ENCODE measurements at regions not wholly inside any gene's neighbourhood (a gene's known extent, or its start where the extent isn't known, plus 50 kb on each side); places are given as distances from the start of the nearest gene placed in this dataset.

DNA sequence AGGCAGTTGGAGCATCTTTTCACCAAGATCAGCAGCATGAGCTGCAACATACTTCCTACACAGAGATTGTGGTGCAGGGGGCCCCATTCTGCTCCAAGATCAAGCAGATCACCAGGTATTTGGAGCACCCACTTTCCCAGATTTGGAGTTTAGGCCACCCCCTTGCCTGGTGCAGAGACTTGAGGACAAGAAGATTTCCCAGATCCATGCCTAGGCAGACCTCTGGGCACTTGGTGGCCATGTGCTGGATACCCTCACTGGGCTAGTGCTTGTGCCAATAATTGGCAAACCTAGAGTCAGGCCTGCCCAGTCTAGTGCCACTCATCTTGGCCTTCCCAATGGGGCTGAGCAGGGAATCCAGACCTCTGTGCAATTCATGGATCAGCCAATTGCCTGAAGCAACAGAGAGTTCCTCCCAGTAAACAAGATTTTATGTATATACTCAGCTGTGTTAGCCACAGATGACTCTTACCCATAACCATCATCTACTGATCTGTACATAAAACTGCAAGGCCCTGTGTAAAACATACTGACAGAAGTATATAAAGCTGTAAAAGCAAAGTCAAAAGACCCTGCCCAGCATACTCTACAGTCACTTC, 228.4 kb upstream of the EMCN start:
- ATAC-seq (no peak), DNase-seq (no peak)
- H3K36me3 ChIP-seq: no peaks in the 10 kb centered on the region
- no peaks in the 10 kb centered on the region for H3K9me3 ChIP-seq
- TF ChIP-seq, protein P1, sequence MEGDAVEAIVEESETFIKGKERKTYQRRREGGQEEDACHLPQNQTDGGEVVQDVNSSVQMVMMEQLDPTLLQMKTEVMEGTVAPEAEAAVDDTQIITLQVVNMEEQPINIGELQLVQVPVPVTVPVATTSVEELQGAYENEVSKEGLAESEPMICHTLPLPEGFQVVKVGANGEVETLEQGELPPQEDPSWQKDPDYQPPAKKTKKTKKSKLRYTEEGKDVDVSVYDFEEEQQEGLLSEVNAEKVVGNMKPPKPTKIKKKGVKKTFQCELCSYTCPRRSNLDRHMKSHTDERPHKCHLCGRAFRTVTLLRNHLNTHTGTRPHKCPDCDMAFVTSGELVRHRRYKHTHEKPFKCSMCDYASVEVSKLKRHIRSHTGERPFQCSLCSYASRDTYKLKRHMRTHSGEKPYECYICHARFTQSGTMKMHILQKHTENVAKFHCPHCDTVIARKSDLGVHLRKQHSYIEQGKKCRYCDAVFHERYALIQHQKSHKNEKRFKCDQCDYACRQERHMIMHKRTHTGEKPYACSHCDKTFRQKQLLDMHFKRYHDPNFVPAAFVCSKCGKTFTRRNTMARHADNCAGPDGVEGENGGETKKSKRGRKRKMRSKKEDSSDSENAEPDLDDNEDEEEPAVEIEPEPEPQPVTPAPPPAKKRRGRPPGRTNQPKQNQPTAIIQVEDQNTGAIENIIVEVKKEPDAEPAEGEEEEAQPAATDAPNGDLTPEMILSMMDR (IDR thresholded peaks at IDR 0.05): no peak
- no peaks in the 10 kb centered on the region for H3K4me1 ChIP-seq
- intact Hi-C loops (cut with DNase I): no loop called here
- H3K27me3 ChIP-seq: no peaks in the 10 kb centered on the region
- no peak overlapping the region for H3K27ac ChIP-seq
- no peak overlapping the region for H3K4me3 ChIP-seq

DNA sequence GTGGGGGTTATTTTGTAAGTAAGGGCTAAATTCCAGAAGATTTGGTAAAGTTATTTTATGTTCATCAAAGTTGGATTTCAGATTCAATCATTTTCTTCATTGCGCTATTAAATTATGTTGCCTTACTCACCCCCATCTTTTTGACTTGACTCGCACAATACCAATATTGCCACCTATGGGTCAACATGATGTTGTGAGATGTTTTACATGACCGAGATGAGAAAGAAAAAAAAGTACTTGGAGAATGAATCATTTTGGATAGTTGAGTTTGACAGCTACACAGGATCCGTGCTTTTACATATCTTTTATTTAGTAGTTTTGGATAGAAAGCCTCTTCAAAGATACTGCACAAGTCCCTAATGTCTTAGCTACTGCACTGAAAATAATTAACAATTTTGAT, 224.2 kb upstream of the EMCN start:
- no peak overlapping the region for H3K27ac ChIP-seq
- intact Hi-C loops (cut with DNase I): no loop called here
- no peak overlapping the region for H3K4me3 ChIP-seq
- no peaks in the 10 kb centered on the region for H3K4me1 ChIP-seq
- H3K27me3 ChIP-seq: no peaks in the 10 kb centered on the region
- no peaks in the 10 kb centered on the region for H3K9me3 ChIP-seq
- H3K36me3 ChIP-seq: no peaks in the 10 kb centered on the region
- TF ChIP-seq, protein P1 (IDR thresholded peaks at IDR 0.05): peak; percentile 28
- no peak for DNase-seq
- no peak for ATAC-seq

DNA sequence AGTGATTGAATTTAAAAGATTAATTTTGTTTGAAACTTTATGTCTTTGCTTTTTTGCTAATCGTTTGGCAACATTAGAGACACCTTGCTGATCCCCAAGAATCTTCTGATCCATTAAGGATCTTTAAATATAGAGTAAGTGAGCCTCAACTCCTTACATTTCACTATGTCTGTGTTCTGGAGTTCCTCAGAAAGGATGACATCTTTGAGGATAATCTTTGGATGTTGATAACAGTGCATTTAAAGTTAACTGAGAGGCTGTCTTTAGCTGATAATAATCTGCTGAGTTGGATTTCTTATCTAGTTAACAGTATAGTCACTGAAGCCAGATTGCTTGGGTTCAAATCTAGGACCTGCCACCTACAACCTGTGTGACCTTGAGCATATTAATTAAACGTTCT, 221.6 kb upstream of the EMCN start:
- Histone ChIP-seq H3K4me3 (no peak overlapping the region), H3K4me1 (no peaks in the 10 kb centered on the region), H3K27me3 (no peaks in the 10 kb centered on the region), H3K9me3 (no peaks in the 10 kb centered on the region), H3K27ac (no peak overlapping the region), H3K36me3 (no peaks in the 10 kb centered on the region)
- ATAC-seq (no peak), DNase-seq (no peak)
- TF ChIP-seq, protein P1 (IDR thresholded peaks at IDR 0.05): no peak
- intact Hi-C loops (cut with DNase I): no loop called here

DNA sequence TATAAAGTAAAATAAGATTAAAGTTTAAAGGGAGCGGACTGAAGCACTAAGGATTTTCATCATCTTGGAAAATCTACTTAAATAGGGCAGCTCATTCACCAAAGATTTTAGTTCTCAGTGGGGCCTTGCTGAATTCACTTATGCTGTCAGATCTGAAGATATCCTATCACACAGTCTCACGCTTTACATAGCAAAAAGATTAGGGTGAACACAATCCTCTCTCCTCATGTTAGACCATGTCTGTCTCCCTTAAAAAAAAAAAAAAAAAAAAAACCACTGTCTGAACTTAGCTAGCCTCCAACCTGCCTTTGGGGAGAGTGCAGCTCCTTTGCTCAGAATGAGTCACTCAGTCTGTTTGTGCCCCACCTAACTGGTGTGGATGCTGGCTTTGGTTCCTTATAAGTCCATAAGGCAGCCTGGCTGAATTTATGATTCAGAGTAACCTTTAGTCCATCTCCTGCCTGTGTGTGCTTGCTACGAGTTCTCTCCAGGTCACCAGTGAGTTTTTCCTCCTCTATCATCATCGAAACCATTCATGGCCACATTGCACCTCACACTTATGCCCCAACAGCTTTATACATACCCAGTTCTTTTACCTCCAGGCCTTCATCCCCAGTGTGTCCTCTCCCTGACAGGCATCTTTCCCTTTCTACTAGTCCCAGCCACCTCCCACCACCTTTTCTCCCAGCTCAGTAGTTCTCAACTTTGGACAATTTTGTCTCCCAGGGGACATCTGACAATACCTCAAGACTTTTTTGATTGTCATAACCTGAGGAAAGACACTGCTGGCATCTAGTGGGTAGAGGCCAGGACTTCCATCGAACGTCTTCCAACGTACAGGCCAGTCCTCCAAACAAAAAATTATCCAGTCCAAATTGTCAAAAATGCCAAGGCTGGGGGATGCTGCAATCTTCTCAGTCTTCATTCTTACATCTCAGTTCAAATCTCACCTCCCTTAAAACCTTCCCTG, 220.7 kb upstream of the EMCN start:
- H3K27ac ChIP-seq: no peak overlapping the region
- H3K9me3 ChIP-seq: no peaks in the 10 kb centered on the region
- intact Hi-C loops (cut with DNase I): no loop called here
- no peaks in the 10 kb centered on the region for H3K36me3 ChIP-seq
- H3K4me1 ChIP-seq: no peaks in the 10 kb centered on the region
- H3K4me3 ChIP-seq: no peak overlapping the region
- TF ChIP-seq, protein P1 (IDR thresholded peaks at IDR 0.05): no peak
- H3K27me3 ChIP-seq: no peaks in the 10 kb centered on the region
- DNase-seq: no peak
- ATAC-seq: peak; percentile 28

DNA sequence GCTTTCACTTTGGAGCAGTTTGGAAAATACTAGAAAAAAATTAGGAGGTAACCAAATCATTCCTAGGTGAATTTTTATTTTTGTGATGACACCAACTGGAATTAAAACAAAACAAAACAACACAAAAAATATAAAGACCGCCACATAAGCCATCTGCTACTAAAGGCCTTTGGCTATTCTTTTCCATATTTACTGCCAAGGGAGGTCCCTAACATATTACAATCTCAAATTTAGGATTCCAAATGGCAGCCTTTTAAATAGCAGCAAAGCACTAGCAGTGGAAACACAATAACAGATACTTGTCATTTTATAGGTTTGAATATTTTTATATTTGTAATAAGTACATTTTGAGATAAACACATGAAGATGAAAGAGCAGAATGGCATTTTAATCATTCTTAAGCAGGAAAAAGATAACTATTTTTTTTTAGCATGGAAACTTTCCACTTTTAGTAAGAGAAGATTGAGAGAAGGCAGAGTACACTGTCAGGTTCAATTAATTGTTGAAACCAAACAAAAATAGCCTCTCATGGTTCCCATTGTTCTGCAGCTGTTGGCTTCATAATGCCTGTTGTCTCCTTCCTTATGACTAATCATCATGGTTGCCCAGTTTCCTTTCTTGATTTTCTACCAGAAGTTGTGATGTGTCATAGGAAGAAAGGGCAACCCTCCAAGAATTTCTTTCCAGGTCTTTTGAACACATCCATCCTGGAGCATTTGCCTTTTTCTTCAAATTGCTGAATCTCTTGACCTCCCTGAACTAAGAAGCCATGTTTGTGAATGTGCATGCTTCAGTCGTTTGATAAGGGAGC, 219.0 kb upstream of the EMCN start:
- H3K4me3 ChIP-seq: no peak overlapping the region
- H3K9me3 ChIP-seq: no peaks in the 10 kb centered on the region
- H3K36me3 ChIP-seq: no peaks in the 10 kb centered on the region
- H3K27me3 ChIP-seq: no peaks in the 10 kb centered on the region
- no peak overlapping the region for H3K27ac ChIP-seq
- ATAC-seq (no peak), DNase-seq (no peak)
- TF ChIP-seq, protein P1 (IDR thresholded peaks at IDR 0.05): no peak
- no peaks in the 10 kb centered on the region for H3K4me1 ChIP-seq
- intact Hi-C loops (cut with DNase I): no loop called here
